H1 (cell line): ENCODE measurements at regions not wholly inside any gene's neighbourhood (a gene's known extent, or its start where the extent isn't known, plus 50 kb on each side); places are given as distances from the start of the nearest gene placed in this dataset.
A peak's percentile ranks its signal among the peaks of the same experiment; 100 is the strongest.

Source experiments
- CHD1 ChIP-seq: IDR thresholded peaks from 2 replicates; pipeline ENCODE4 v1.6.1; 2012; ENCODE audit warnings: low read depth, low read length, improper control_type of control experiment
- CHD2 ChIP-seq: IDR thresholded peaks from 2 replicates; pipeline ENCODE4 v1.6.1; 2012; ENCODE audit warnings: low read length, improper control_type of control experiment
- CTCF ChIP-seq, 3 experiments: IDR thresholded peaks; 1 replicate in 2 of 3; 2 replicates in 1 of 3; pipeline versions ENCODE4 v1.5.1 to v1.6.1; 2011; ENCODE audit warnings: low read length in 3 of 3, mild to moderate bottlenecking in 3 of 3, inconsistent platforms in 2 of 3, low read depth in 1 of 3, moderate library complexity in 1 of 3; ENCODE audit not compliant: insufficient read depth in 1 of 3; ENCODE audit errors: control extremely low read depth in 1 of 3
- JUN ChIP-seq: IDR thresholded peaks from 2 replicates; pipeline ENCODE4 v1.6.1; 2011; ENCODE audit warnings: low read depth, mild to moderate bottlenecking, improper control_type of control experiment, low read length
- MAX ChIP-seq: IDR thresholded peaks from 2 replicates; pipeline ENCODE4 v1.6.1; 2012; ENCODE audit warnings: inconsistent platforms
- POLR2A ChIP-seq, 2 experiments: IDR thresholded peaks; 1 replicate in 1 of 2; 2 replicates in 1 of 2; pipeline ENCODE4 v1.6.1; 2011; ENCODE audit warnings: low read depth in 2 of 2, low read length in 2 of 2, mild to moderate bottlenecking in 2 of 2; ENCODE audit errors: control extremely low read depth in 1 of 2
- SIN3A ChIP-seq, 2 experiments: IDR thresholded peaks in 1 of 2; conservative IDR thresholded peaks in 1 of 2; 2 replicates each; pipeline ENCODE4 v1.6.1; 2011 to 2012; ENCODE audit warnings: low read length in 2 of 2, improper control_type of control experiment in 1 of 2, low read depth in 1 of 2, mild to moderate bottlenecking in 1 of 2
- SUZ12 ChIP-seq: fragments of 200-600 bp; sonication (generic); IDR thresholded peaks from 2 replicates; pipeline ENCODE4 v1.6.1; 2012; ENCODE audit warnings: mild to moderate bottlenecking, inconsistent platforms, low read length, moderate library complexity, mixed read lengths

GRCh38 chr5:157912621-157913325 is 53.8 kb upstream of the CLINT1 start:
- TF ChIP-seq CTCF (IDR thresholded peaks at IDR 0.05; ENCODE audit: control extremely low read depth in 1 of 3, insufficient read depth in 1 of 3, low read depth in 1 of 3, low read length in 3 of 3): no peak
- no peak for TF ChIP-seq CHD1
- TF ChIP-seq MAX: 0 out of 2 replicates have a peak, but pooled peaks have one; percentile 25
- no peak for TF ChIP-seq SIN3A (conservative IDR thresholded peaks at IDR 0.05 in 1 of 2, IDR thresholded peaks at IDR 0.05 in 1 of 2; ENCODE audit: low read depth in 1 of 2, low read length in 2 of 2)
- no peak for TF ChIP-seq POLR2A (IDR thresholded peaks at IDR 0.05; ENCODE audit: control extremely low read depth in 1 of 2, low read depth in 2 of 2, low read length in 2 of 2)
- TF ChIP-seq JUN: no peak
- no peak for TF ChIP-seq CHD2
- TF ChIP-seq SUZ12: no peak
